GM19023 (cell line): ENCODE measurements at regions not wholly inside any gene's neighbourhood (a gene's known extent, or its start where the extent isn't known, plus 50 kb on each side); places are given as distances from the start of the nearest gene placed in this dataset.
"Not testable (repeated sequence)": the region's sequence is repeated elsewhere in the genome, so short reads cannot be mapped to it uniquely, and the experiment has no call there.

Experiments
- ATAC-seq: cut with Tn5 transposase; IDR thresholded peaks from one replicate; pipeline ENCODE4 v1.9.1; 2021; ENCODE audit warnings: mild to moderate bottlenecking, moderate library complexity; ENCODE audit not compliant: unreplicated experiment

DNA sequence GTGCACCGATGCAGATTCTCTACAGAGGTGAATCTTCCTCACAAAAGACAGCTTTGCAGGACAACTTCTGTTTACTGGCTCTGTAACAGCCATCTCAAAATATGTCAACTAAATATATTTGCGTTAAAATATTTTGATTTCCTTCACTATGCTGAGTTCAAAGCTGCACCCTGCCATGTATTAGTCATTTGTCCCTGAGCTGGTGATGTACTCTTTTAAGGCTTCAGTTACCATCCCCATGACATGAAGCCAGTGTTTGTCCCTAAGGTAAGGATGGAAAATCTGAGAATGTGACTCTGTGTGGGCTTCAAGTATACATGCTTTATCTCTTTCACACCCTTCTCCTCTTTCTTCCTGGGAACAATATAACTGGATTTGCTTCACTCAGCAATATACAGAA, 70.2 kb upstream of the BTG3 start:
- ATAC-seq = no peak

GRCh38 chr21:17679002-17679600, 66.4 kb upstream of the BTG3 start:
- ATAC-seq = peak; percentile 79

DNA sequence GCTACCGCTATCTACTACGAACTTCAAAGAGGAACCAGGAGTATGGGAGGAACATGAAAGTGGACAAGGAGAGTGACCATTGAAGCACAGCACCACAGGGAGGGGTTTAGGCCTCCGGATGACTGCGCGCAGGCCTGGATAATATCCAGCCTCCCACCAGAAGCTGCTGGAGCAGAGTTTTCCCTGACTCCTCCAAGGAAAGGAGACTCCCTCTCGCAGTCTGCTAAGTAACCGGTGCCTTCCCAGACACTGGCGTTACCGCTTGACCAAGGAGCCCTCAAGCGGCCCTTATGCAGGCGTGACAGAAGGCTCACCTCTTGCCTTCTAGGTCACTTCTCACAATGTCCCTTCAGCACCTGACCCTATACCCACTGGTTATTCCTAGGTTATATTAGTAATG, 64.2 kb upstream of the BTG3 start:
- not testable (repeated sequence) for ATAC-seq

DNA sequence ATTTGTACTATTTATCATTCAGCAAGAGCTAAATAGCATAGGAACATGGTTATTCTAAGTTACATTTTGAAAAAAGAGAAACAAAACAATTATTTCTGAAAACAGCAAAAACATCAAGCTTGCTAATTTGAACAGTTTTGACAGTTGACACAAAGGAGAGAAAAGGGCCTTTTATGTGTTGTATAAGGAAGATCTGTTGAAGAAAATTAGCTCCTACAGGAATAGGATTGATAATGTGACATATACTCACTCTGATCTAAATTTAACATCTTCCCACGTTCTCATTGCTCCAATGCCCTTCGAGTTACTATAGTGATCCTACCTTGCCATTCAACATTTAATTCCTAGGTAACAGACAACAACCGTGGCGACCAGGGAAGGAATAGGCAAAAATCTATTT, 61.4 kb upstream of the BTG3 start:
- no peak for ATAC-seq

DNA sequence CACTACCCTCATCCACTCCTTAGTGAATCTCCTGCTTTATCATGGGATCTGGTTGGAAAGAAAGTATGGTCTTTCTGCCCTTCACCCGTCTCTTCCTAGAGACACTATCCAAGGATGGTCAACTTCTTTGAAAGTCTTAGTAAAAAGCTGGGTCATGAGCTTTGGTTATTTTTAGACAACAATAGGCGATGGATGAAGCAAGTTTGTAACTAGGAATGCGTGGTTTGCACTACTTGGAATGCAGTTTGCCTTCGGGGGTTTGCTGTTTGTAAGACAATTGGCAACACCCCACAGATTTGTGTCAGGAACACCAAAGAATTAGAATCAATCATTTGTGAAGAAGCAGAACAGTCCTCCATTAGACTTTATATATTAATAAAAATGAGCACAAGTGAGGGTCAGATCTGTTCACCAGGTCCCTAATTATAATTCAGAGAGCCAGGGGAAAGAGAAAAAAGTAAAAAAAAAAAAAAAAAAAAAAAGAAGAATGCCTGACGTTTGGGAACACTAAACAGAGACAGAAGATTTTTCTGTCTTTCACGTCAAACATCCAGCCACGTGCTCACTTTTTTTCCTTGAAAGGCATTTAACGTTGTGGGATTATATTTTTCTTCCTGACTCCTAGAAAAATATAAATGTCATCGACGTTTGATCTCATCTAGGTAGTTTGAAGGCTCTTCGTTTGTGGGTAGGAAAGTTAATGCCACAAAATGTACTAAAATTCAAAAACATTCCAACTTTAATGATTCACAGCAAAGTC, 60.7 kb upstream of the BTG3 start:
- ATAC-seq = no peak

DNA sequence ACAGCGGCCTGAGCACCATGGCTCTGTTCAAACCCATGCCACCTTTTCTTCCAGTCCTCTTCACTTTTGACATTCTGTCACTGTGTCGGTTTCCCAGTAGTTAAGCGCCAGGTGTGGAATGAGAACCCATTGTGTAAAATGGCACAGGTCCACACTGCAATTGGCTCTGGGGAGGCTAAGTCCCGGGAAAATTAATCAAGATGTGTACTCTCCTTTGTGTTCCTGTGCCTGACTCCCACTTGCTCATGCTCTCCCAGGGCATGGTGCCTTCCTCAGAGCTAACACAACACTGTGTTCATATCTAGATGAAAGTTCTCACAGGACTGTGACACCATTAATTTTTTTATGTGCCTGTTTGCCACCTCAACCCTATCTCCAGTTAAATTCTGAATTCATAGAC, 59.0 kb upstream of the BTG3 start:
- no peak for ATAC-seq

- ATAC-seq = no peak
These were observed 55.9 kb upstream of the BTG3 start for GRCh38 chr21:17668479-17669140.

DNA sequence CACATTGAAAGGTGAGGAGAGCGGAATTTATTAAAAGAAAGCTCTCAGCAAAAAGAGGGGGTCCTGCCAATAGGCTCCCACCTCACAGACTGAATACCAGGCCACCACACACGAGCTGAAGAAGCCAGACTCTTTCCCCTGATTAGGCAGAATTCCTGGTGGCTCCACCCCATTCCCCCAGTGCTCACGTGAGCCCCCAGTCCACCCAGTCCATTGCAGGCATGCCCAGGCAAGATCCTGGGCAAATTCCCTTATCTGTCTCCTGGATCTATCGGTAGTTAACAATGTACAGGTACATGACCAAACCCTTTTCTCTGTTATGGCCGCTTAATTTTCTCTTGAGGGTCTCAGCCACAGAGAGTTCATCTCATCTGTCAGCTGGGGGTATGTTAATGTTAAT, 54.6 kb upstream of the BTG3 start:
- no peak for ATAC-seq
